NCI-H2029 treated with DMSO at 0.1 percent for 48 hours (cell line): ENCODE measurements at regions not wholly inside any gene's neighbourhood (a gene's known extent, or its start where the extent isn't known, plus 50 kb on each side); places are given as distances from the start of the nearest gene placed in this dataset.

Experiments
- DNase-seq: peaks from one replicate; lab custom pipeline; 2025; lab: John Stamatoyannopoulos, UW

GRCh38 chr14:53613404-53614253 lies 343.0 kb downstream of the BMP4 start:
- peak; percentile 43 for DNase-seq

- no peak for DNase-seq
Observed at GRCh38 chr14:53610947-53611346, 345.7 kb downstream of the BMP4 start.

GRCh38 chr14:53609009-53609408 lies 347.6 kb downstream of the BMP4 start:
- DNase-seq: no peak

GRCh38 chr14:53608369-53608768 lies 348.3 kb downstream of the BMP4 start:
- no peak for DNase-seq

DNA sequence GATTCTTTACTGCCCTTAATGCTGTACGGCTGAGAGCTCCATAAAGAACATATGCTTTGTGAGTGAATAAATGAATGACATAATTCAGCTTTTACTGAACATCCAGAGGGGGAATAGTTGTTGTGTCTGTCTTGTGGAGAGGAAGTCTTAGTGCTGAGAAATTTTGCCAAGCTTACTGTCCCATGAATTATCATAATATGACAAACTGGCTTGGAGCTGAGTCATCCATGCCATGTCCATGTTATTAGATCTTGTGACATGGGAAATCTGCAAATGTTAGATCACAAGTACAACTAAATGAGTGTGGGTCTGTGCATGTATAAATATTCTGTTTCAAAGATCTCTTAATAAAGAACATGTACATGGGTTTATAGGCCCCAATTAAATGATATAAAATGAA lies 350.4 kb downstream of the BMP4 start:
- DNase-seq: no peak

GRCh38 chr14:53605562-53605961 lies 351.1 kb downstream of the BMP4 start:
- no peak for DNase-seq

DNA sequence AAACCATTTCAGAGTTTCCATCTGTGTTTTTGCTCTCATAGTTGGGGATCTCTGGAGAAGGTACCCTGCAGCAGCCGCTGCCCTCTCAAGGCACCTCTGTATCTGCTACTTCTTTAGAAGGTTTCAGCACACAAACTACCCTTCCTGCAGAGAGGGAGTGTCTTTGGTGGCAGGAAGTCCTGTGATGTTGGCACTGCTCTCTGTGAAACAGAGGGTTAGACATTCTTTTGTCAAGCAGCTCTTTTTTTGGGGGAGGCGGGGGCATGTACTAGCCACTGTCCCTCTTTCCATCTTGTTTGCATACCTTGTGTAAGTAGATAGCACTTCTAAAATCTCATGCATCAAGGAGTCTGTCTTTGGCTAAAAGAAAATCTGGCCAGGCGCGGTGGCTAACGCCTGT lies 352.6 kb downstream of the BMP4 start:
- DNase-seq: no peak

DNA sequence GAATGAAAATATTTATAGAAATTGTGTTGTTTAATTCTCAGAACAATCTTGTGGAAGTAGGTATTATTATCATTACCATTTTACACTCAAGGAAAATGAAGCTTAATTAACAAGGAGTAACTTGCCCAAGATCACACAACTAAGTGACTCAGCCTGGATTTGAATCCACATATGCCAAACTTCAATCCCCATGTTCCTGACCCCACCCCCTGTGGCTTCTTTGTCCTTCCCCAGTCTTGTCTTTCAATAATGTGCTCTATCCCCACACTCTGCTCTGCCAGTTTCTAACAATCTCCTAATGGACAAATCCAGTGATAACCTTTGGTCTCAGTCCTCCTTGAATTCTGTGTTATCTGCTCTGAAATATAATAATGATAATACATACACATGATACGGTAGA lies 355.2 kb downstream of the BMP4 start:
- DNase-seq: no peak

DNA sequence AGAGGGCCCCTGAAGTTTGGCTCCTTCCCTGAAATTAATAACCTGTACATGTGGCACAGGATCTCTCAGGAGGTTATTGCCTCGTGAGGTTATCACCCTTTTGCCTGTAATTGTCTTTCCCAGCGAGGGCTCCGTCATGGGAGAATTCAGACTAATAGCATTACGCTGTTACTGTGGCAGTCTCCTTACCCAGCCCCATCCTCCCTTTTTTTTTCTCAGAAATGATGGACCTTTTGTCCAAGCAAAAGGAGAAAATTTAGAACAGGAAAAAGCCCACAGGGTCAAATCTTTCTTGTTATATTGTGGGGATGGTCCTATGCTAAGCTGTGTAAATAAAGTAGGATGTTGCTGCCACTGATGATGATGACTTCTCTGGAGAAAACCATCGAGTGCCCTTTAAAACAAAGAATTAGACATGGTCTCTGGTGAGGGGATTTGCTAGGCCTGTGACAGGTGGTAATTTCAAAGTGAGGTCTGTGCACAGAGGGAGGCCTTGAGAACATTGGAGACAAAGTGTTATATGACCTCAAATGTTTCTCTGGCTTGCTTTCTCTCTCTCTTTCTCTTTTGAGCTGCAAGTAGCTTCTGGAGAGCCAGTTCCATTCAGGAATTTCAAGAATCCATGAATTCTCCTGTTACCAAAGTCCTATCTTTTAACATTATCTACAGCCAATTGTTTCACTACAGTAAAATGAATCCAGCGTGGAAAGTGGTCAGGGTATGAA lies 357.2 kb downstream of the BMP4 start:
- no peak for DNase-seq

DNA sequence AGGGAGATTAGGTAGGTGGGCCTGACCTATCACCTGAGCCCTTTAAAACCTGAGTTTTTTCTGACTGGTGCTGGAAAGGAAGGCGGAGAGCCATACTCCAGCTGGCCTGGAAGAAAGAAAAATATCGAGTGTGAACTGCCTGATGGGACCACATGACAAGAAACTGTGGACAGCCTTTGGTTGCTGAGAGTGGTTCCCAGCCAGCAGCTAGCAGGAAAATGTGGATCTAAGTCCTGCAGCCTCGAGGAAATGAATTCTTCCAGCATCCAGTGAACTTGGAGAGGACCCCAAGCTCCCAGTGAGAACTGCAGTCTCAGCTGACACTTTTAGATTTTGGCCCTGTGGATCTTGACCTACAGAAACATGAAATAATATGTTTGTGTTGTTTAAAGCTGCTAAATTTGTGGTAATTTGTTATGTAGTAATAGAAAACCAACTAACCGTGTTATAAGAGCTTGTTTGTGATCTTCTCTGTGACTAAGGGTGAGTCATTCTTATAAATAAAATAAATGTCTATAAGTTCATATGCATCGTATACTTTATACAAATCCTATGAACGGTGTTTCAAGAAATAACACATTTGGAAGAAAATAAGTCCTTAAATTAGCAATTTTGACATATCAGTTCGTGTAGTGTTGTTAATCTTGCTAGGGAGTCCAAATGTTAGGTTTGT lies 359.6 kb downstream of the BMP4 start:
- DNase-seq: no peak

DNA sequence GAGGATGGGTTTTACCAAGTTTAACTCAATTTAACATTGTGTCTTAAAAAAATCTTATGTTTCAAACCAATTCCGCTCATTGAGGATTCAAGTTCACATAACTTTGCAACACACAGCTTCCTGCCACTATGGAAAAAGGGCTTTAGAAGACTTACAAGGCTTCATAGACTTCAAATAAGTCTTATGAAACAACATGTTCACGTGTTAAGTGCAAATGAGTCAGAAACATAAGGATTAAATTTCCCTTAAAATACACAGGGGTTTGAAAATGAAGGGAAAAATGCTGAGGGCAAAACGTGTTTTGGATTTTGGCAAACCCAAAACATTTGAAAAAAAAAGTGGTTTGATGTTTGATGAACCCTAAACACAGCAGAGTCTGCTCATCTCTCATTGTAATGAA lies 364.8 kb downstream of the BMP4 start:
- no peak for DNase-seq

GRCh38 chr14:53581504-53581903 lies 375.1 kb downstream of the BMP4 start:
- no peak for DNase-seq

- DNase-seq: no peak
Observed at GRCh38 chr14:53571641-53572328, 384.8 kb downstream of the BMP4 start.

GRCh38 chr14:53570411-53571387 lies 385.9 kb downstream of the BMP4 start:
- no peak for DNase-seq

DNA sequence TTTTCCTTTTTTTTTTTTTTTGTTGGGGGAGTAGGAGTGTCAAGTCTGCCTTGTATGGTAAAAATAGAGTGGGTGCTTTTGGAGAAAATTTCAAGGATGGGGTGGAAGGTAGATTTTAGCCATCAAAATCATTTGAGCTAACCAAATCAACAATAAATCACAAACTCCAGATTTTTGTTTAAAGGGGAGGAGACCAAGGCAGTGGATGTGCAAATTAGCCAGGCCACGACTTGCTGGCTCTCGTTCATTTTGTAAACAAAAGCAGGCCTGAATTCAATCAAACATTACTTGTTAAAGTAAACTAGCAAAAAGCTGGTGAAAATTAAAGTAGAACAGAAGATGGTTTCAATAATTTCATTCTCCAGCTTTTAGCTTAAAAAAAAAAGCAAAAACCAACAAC lies 387.2 kb downstream of the BMP4 start:
- no peak for DNase-seq

- no peak for DNase-seq
Observed at GRCh38 chr14:53567236-53567780, 389.3 kb downstream of the BMP4 start.

- no peak for DNase-seq
Observed at GRCh38 chr14:53564870-53565269, 391.8 kb downstream of the BMP4 start.

DNA sequence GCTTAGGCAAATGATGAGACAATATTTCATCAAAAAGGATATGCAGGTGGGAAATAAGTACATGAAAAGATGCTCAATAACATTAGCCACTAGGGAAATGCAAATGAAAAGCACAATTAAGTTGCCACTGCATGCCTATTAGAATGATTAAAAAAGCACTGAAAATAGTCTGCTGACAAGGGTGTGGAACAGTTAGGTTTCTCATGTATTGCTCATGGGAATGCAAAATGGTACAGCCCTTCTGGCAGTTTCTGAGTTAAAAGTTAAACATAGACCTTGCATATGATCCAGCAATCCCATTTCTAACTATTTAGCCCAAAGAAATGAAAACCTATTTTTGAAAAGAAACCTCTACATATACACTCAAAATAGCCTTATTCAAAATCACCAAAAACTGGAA lies 393.0 kb downstream of the BMP4 start:
- no peak for DNase-seq

DNA sequence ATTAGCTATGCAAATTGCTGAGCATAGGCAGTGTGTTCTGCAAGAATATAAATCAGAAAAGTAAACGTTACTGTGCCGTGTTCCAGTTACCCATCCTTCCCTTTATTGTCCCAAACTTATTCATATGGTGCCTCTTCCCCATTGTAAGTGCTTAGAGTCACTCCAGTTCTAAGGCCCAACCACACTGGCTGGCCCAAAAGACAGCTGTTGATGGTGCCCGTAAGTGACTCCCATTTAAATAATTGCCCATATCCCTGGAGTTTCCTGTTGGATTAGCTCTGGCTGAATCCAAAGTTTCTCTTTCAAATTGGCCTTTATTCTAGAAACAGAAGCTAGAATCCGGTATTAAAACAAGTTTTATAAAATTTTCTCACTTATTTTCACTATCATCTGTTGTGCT lies 400.1 kb upstream of the DDHD1 start:
- no peak for DNase-seq

DNA sequence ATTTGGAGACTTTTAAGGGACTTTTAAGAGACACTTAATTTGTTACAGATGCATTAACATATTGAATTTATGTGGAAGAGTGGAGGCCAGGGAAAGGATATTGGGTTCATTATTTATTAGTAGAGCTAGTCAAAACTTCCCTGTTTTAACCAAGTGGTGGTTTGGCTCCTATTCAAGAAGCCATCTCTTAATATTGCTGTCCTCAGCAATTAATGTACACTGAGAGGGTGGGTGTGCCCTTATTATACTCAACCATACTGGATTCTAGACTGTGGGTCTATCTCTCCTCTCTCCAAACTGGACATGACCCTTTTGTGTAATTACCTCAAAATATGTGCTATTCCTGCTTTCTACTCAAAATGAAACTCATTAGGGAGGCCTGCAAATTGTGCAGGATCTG lies 398.7 kb upstream of the DDHD1 start:
- no peak for DNase-seq

GRCh38 chr14:53550776-53551175 lies 397.7 kb upstream of the DDHD1 start:
- DNase-seq: no peak
